ENCODE measurements at regions not wholly inside any gene's neighbourhood (a gene's known extent, or its start where the extent isn't known, plus 50 kb on each side); places are given as distances from the start of the nearest gene placed in this dataset.

DNA sequence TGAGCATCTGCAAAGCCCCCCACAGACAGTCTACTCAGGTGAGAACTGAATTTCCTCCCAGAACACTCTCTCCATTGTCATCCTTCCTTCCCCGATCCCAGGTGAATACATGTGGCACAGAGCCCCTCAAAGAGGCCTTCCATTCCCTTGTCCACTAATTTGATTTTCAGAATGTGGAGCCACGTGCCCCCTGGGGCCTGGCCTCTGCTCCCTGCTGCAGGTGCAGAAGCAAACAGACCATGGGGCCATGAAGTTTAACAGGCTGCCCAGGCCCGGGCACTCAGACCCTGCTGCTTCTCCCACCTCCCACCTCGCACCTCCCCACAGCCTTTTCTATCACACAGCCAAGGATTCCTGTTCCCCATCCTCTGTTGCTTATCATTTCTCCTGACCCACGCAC is 243.8 kb upstream of the RAB4A start:
- no peak for DNase-seq (ENCODE audit: low read depth)
- TF ChIP-seq, protein P1, sequence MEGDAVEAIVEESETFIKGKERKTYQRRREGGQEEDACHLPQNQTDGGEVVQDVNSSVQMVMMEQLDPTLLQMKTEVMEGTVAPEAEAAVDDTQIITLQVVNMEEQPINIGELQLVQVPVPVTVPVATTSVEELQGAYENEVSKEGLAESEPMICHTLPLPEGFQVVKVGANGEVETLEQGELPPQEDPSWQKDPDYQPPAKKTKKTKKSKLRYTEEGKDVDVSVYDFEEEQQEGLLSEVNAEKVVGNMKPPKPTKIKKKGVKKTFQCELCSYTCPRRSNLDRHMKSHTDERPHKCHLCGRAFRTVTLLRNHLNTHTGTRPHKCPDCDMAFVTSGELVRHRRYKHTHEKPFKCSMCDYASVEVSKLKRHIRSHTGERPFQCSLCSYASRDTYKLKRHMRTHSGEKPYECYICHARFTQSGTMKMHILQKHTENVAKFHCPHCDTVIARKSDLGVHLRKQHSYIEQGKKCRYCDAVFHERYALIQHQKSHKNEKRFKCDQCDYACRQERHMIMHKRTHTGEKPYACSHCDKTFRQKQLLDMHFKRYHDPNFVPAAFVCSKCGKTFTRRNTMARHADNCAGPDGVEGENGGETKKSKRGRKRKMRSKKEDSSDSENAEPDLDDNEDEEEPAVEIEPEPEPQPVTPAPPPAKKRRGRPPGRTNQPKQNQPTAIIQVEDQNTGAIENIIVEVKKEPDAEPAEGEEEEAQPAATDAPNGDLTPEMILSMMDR (IDR thresholded peaks at IDR 0.05; ENCODE audit: control insufficient read depth, extremely low read depth, insufficient read depth) = no peak
- no peak overlapping the region for H3K4me3 ChIP-seq (ENCODE audit: low read depth, low read length)

DNA sequence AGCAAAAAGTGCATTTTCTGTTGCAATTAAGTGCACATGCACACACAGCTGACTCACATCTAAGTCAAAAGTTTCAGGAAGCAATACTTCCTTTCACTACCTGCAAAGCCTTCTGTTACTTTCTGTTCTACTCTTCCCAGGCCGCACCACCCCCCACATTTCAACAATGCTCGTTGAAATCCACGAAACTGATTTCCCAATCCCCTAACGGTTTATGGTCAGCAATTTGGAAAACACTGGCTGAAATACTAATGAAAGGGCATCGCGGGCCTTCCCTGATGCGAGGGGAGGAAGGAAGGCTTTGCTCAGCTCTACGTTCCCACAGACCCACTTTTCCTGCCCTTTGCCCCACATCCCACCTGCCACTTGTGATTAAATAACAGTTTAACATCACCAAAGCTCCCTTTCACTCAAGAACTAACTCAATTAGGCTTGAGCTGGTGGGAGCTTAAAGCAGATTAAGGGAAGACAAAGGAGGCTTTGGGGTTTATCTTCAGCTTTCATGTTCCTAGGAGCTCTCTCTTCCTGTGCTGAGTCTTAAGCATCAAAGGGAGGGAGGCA is 243.2 kb upstream of the RAB4A start:
- TF ChIP-seq, protein P1 (IDR thresholded peaks at IDR 0.05; ENCODE audit: control insufficient read depth, extremely low read depth, insufficient read depth) = no peak
- H3K4me3 ChIP-seq (ENCODE audit: low read depth, low read length) = no peak overlapping the region
- DNase-seq (ENCODE audit: low read depth) = no peak

DNA sequence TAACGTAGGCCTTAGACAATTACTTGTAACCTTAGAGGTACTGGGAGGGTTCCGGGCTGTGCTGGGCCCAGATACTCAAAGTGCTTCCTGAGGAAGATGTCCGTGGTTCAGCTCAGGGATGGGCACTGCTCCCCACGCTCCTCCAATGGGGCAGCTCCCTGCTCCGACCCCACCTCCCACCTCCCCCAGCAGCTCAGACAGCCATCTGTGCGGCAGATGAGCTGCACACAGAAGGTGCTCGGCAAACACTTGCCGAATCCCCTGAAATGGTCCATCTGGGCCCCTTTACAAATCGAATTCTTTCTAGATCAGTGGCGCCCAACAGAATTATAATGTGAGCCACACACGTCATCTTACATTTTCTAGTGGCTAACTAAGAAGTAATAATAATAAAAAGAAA is 242.4 kb upstream of the RAB4A start:
- no peak for DNase-seq (ENCODE audit: low read depth)
- H3K4me3 ChIP-seq (ENCODE audit: low read depth, low read length) = no peak overlapping the region
- TF ChIP-seq, protein P1 (IDR thresholded peaks at IDR 0.05; ENCODE audit: control insufficient read depth, extremely low read depth, insufficient read depth) = no peak

DNA sequence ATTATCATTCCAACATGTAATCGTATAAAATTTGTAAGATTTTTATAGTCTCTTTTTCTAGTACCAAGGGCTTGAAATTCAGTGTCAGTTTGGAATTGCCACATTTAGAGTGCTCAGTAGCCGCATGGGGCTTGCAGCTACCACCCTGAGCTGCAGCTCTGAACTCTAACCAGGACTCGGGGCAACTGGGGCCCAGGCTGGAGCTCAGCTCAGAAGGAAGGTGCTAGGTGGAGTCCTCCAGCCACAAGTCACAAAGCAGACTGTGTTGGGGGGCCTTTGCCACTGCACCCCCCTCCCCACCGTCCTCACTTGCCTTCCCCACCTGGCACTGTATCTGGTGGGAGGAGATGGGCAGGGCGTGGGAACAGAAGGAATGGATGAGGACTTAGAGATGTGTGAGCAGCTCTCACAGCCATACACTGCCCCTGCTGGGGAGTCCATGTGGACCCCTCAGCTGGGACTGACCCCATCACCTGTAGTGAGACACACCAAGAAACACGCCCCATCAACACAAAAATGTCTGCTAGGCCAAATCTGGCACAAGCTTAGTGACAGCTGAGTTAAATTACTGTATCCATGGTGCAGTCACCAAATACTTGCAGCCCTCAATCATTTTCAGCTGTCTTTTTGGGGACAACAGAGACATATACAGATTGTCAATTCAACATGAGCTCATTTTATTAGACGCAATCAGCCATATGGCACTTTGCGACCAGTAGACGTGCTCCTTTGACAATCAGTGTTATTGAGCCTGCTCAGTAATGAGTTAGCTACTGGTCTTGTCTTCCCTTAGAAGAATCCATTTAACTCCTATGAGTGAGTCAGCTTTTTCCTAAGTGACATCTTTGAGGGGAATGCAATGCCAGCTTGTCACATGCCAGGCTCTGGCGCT is 241.7 kb upstream of the RAB4A start:
- TF ChIP-seq, protein P1 (IDR thresholded peaks at IDR 0.05; ENCODE audit: control insufficient read depth, extremely low read depth, insufficient read depth) = no peak
- no peak overlapping the region for H3K4me3 ChIP-seq (ENCODE audit: low read depth, low read length)
- no peak for DNase-seq (ENCODE audit: low read depth)

DNA sequence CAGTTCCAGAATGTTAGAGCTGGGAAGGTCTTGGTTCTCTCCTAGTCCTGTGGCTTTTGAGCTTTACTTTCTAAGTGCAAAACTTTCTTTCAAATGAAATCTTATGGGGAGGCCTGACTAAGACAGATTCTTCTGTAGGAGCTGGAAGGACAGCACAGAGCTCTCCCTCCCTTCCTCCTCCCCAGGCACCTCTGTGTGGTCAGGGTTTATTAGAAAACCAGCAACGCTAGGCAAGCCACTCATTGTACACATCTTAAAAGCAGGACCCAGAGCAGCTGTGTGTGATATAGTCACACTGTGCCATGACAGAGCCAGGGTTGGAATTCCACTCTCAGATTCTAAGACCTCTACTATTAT is 241.1 kb upstream of the RAB4A start:
- H3K4me3 ChIP-seq (ENCODE audit: low read depth, low read length) = no peak overlapping the region
- TF ChIP-seq, protein P1 (IDR thresholded peaks at IDR 0.05; ENCODE audit: control insufficient read depth, extremely low read depth, insufficient read depth) = no peak
- no peak for DNase-seq (ENCODE audit: low read depth)

DNA sequence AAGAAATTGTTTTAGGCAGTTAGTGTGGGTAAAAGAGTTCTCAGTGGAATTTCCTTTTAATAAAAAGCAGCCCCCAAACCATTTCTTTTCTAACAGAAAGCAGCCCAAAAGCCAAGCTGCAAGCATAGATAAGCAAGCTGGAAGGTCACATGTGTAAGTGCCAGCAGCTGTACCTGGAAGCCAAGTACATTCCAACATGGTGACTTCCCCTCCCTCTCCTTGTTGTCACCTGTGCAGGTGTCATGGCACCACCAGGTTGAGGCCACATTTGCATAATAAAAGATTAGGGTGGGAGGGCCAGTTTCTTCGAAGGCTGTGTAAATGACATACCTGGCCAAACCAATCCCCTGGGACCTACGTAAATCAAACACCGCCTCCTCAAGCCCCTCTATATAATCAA is 240.3 kb upstream of the RAB4A start:
- TF ChIP-seq, protein P1 (IDR thresholded peaks at IDR 0.05; ENCODE audit: control insufficient read depth, extremely low read depth, insufficient read depth) = no peak
- DNase-seq (ENCODE audit: low read depth) = no peak
- H3K4me3 ChIP-seq (ENCODE audit: low read depth, low read length) = no peak overlapping the region
